ENCODE measurements at regions not wholly inside any gene's neighbourhood (a gene's known extent, or its start where the extent isn't known, plus 50 kb on each side); places are given as distances from the start of the nearest gene placed in this dataset.

DNA sequence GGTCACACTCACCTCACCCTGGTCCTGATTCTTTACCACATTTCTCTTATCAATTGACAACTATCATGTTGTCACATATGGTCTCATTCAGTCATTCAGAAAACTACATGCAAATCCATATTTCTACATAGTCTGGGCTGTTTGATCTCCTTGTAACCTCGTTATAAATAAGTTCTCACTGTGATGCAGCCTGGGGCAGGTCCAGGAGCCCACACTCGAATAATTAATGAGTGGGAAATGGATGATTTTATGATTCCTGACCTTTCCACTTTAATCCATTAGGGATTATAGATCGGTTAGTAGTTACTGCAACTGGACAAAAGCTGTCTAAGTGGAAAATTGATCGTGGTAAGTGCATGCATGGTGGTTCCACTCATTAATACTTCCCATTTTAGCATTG, 636.3 kb upstream of the TENM4 start:
- TF ChIP-seq, protein P1, sequence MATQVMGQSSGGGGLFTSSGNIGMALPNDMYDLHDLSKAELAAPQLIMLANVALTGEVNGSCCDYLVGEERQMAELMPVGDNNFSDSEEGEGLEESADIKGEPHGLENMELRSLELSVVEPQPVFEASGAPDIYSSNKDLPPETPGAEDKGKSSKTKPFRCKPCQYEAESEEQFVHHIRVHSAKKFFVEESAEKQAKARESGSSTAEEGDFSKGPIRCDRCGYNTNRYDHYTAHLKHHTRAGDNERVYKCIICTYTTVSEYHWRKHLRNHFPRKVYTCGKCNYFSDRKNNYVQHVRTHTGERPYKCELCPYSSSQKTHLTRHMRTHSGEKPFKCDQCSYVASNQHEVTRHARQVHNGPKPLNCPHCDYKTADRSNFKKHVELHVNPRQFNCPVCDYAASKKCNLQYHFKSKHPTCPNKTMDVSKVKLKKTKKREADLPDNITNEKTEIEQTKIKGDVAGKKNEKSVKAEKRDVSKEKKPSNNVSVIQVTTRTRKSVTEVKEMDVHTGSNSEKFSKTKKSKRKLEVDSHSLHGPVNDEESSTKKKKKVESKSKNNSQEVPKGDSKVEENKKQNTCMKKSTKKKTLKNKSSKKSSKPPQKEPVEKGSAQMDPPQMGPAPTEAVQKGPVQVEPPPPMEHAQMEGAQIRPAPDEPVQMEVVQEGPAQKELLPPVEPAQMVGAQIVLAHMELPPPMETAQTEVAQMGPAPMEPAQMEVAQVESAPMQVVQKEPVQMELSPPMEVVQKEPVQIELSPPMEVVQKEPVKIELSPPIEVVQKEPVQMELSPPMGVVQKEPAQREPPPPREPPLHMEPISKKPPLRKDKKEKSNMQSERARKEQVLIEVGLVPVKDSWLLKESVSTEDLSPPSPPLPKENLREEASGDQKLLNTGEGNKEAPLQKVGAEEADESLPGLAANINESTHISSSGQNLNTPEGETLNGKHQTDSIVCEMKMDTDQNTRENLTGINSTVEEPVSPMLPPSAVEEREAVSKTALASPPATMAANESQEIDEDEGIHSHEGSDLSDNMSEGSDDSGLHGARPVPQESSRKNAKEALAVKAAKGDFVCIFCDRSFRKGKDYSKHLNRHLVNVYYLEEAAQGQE (IDR thresholded peaks at IDR 0.05; ENCODE audit: low read depth), result no peak
- TF ChIP-seq, protein P2, sequence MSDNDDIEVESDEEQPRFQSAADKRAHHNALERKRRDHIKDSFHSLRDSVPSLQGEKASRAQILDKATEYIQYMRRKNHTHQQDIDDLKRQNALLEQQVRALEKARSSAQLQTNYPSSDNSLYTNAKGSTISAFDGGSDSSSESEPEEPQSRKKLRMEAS (IDR thresholded peaks at IDR 0.05), result no peak
- TF ChIP-seq TAF1 (IDR thresholded peaks at IDR 0.05; ENCODE audit: low read depth) (no peak), EP300 (IDR thresholded peaks at IDR 0.05; ENCODE audit: borderline replicate concordance) (no peak), FOXM1 (IDR thresholded peaks at IDR 0.05; ENCODE audit: borderline replicate concordance, low read depth) (no peak), CEBPB (IDR thresholded peaks at IDR 0.05) (no peak)

Measured in Ishikawa (cell line).